Inflammatory macrophage treated with lipopolysaccharide for 1 hour (primary cell): ENCODE measurements at regions not wholly inside any gene's neighbourhood (a gene's known extent, or its start where the extent isn't known, plus 50 kb on each side); places are given as distances from the start of the nearest gene placed in this dataset.
A peak's percentile ranks its signal among the peaks of the same experiment; 100 is the strongest.
"Not testable (repeated sequence)": the region's sequence is repeated elsewhere in the genome, so short reads cannot be mapped to it uniquely, and the experiment has no call there.

ENCODE experiments used
- DNase-seq, 2 donors: peaks; one replicate each; pipeline ENCODE4 v3.0.0-alpha.2; 2020 to 2022

GRCh38 chrX:44785652-44786051 is 58.2 kb upstream of the DUSP21 start:
- no peak for DNase-seq

GRCh38 chrX:44784241-44784640 is 59.6 kb upstream of the DUSP21 start:
- no peak for DNase-seq

DNA sequence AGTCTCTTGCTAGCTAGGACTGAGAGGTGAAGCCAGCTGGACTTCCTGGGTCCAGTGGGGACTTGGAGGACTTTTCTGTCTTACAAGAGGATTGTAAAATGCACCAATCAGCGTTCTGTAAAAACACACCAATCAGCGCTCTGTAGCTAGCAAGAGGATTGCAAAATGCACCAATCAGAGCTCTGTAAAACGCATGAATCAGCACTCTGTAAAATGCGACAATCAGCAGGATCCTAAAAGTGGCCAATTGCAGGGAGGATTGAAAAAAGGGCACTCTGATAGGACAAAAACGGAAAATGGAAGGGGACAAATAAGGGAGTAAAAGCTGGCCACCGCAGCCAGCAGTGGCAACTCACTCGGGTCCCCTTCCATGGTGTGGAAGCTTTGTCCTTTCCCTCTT is 65.6 kb upstream of the DUSP21 start:
- no peak for DNase-seq

DNA sequence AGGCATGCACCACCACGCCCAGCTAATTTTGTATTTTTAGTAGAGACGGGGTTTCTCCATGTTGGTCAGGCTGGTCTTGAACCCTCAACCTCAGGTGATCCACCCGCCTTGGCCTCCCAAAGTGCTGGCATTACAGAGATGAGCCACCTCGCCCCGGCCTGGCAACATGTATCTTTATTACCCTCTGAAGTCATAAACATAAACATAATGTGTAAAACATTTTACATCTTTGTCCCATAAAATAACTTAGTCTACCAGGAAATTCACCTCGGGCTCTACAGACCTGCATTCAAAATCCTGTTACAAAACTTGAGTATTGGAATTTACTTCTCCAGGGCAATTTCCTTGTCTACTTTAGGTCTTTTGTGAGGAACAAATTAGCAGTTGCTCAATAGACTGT is 68.1 kb upstream of the DUSP21 start:
- peak in 1 of 2 donors; percentile 4 for DNase-seq

DNA sequence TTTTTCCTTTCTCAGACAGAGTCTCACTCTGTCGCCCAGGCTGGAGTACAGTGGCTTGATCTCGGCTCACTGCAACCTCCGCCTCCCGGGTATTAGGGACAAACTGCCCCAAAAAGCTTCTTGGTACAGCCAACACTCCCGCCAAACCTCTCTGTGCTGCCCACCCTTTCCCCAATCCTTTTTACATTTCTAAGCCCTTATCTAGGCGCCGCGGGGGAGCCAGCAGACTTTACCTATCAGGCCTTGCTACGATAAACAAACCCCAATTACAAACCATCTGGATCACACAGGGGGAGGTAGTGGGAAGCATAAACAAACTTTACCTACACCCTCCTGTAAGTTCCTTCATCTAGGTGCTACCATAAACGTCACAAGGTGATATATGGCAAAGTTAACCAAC is 69.8 kb upstream of the DUSP21 start:
- not testable (repeated sequence) for DNase-seq

GRCh38 chrX:44770121-44770520 is 73.7 kb upstream of the DUSP21 start:
- DNase-seq, result no peak

GRCh38 chrX:44767308-44767707 is 76.5 kb upstream of the DUSP21 start:
- no peak for DNase-seq

DNA sequence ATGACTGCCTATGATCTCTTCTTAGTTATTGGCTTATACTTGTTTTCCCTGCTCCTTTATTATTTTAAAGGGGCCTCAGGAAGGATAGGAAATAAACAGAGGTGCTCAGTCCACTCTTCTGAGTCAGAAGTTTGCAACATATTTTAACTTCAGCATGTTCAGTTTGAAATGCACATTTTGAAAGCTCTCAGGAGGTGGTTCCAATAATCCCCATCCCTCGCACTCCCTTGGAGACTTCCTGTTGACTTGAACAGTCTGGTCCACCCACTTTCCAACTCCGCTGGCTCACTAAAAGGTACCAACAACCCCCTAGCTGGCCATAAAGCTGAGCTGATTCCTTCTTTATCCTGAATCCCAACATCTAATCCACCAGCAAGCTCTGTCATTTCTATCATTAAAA is 78.3 kb upstream of the DUSP21 start:
- no peak for DNase-seq

- DNase-seq, result no peak
Observed at GRCh38 chrX:44747969-44748368, 95.9 kb upstream of the DUSP21 start.

GRCh38 chrX:44747317-44747716 is 96.5 kb upstream of the DUSP21 start:
- no peak for DNase-seq

DNA sequence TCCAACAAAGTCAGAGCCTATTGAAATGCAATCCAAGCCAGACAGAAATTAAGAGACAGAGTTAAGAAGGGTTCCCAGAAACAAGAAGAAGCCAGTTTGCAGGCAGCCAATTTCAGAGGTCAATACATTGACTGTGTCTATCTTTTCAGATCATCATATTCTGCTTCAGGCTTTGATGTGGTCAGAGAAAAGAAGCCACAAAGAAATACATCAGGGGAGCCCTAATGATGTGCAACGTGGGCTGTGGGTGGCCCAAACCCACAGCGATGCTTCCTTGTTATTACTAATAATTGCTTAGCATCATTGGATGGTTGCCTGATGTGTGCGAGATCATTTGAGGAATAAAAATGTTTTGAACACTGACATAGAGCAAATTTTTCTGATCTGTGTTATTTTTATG is 99.0 kb upstream of the DUSP21 start:
- DNase-seq, result no peak

GRCh38 chrX:44742480-44743155 is 101.2 kb upstream of the DUSP21 start:
- DNase-seq, result no peak

DNA sequence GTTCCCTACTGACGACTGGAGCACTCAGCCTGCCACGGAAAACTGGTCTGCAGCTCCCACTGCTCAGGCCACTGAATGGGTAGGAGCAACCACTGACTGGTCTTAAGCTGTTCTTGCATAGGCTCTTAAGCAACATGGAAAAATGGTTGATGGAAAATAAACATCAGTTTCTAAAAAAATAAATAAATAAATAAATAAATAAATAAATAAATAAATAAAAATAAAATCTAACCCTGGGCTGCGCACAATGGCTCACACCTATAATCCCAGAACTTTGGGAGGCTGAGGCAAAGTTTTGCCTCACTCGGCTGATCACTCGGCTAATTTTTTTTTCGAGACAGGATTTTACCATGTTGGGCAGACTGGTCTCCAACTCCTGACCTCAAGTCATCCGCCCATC is 102.0 kb upstream of the DUSP21 start:
- DNase-seq, result not testable (repeated sequence)

DNA sequence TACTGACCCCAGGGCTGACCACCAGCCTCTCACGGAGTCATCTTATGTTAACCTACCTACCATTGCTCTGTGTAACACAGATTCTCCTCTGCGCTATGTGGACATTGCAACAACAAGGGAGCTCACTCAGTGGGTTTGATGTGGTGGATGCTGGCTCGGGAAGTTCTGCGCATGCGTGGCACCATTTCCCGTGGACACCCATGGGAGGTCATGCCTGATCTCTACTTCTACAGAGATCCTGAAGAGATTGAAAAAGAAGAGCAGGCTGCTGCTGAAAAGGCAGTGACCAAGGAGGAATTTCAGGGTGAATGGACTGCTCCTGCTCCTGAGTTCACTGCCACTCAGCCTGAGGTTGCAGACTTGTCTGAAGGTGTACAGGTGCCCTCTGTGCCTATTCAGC is 102.4 kb upstream of the DUSP21 start:
- DNase-seq, result not testable (repeated sequence)

DNA sequence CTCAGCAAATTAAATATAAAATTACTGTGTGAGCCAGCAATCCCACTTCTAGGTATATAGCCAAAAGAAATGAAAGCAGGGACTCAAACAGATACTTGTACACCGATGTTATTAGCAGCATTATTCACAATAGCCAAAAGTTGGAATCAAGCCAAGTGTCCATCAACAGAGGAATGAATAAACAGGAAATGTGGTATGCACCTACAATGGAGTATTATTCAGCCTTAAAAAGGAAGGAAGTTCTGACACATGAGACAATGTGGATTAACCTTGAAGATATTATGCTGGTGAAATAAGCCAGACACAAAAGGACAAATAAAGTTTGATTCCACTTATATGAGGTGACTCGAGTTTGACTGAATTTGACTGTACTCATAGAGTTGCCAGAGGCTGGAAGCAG is 108.3 kb upstream of the DUSP21 start:
- no peak for DNase-seq

DNA sequence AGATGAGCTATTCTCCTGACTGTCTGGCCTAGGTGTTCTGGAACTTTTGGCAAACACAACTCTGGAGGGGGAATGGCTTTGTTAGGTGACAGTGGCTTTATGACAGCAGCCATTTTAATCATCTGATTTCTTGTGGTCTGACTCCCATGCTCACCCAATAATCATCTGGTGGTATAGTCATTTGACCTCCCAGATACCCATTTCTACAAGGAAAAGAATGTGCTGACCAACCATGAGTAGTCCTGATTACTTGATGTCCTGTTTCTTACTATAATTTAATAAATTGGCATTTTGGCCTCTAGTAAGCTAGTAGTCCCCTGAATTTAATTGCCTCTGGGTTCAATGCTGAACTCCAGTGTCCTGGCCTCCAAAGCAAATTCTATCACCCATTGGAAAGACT is 109.9 kb upstream of the DUSP21 start:
- no peak for DNase-seq

DNA sequence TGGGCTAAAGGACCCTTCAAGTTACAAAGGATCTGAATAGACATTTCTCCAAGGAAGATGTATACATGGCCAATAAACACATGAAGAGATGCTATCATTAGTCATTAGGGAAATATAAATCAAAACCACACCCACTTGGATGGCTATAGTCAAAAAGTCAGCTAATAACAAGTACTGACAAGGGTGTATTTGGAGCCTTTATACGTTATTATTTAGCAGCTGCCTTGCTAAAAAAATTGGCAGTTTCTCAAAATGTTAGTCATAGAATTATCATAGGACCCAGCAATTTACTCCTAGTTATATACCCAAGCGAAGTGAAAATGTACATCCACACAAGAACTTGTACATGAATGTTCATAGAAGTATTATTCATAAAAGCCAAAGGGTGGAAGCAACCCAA is 112.7 kb upstream of the DUSP21 start:
- DNase-seq, result no peak

DNA sequence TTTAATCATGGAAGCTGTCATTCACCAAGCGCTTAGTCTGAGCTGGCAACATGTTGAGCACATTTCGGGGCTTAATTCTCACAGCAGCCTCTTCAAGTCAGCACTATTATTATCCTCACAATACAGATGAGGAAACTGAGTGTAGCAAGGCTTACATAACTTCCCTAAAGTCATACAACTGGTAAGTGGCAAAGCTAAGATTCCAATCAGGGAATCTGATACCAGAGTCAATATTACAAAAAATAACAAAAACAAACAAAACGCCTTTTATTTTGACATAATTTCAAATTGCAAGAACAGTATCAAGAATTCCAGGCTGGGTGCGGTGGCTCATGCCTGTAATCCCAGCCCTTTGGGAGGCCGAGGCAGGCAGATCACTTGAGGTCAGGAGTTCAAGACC is 120.4 kb upstream of the DUSP21 start:
- DNase-seq, result no peak

GRCh38 chrX:44708470-44708869 is 135.4 kb upstream of the DUSP21 start:
- DNase-seq, result peak in 1 of 2 donors; percentile 0

GRCh38 chrX:44705817-44706551 is 137.8 kb upstream of the DUSP21 start:
- no peak for DNase-seq

DNA sequence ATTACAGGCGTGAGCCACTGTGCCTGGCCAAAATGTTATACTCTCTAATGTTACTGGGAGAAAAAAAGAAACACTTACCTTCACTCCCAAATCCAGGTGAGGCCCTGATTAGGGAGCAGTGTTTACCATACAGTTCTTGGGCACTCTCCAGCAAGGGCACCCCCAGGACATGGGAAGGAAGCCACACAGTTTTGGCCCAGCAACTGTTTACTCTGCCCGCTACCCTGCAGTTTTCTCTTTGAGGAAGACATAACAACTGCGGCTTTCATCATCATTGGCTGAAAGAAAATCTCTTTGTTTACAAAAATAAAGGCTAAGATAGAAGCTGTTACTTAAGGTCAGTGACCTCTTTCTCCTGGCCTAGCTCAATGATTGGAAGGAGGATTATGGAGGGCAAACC is 145.5 kb upstream of the DUSP21 start:
- DNase-seq, result no peak

DNA sequence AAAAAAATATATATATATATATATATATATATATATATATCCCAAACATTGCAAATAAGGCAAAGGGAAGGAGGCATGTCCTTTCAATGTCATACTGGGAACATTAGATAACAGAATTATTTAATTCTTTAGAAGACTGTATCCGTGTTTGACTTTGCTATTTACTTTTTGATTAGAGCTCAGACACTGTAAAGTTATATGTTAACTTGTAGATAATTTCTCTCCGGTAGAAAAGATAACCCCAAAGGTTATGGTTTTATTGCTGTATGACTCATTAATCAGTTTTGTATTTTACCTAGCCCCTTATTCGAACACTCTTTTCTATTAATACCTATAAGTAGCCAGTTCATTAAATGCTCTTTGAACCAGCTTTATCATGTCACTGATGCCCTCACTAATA is 150.6 kb upstream of the DUSP21 start:
- no peak for DNase-seq

GRCh38 chrX:44690129-44690528 is 147.5 kb upstream of the FUNDC1 start:
- DNase-seq, result no peak

GRCh38 chrX:44675362-44676024 is 132.8 kb upstream of the FUNDC1 start:
- no peak for DNase-seq
